SH-SY5Y (cell line): ENCODE measurements at regions not wholly inside any gene's neighbourhood (a gene's known extent, or its start where the extent isn't known, plus 50 kb on each side); places are given as distances from the start of the nearest gene placed in this dataset.

Experiments
- GATA2 ChIP-seq: IDR thresholded peaks from 2 replicates; pipeline ENCODE4 v1.6.1; 2011; ENCODE audit warnings: mild to moderate bottlenecking, low read depth, low read length
- GATA3 ChIP-seq: IDR thresholded peaks from 2 replicates; pipeline ENCODE4 v1.6.1; 2011; ENCODE audit warnings: low read depth, mild to moderate bottlenecking, low read length, moderate library complexity

GRCh38 chr2:21860907-21861306, 737.1 kb downstream of the TDRD15 start:
- no peak for TF ChIP-seq GATA2
- TF ChIP-seq GATA3 = no peak
